Gastrocnemius medialis (tissue), 4 donors: ENCODE measurements at regions not wholly inside any gene's neighbourhood (a gene's known extent, or its start where the extent isn't known, plus 50 kb on each side); places are given as distances from the start of the nearest gene placed in this dataset.

Experiments used
- POLR2A ChIP-seq, 2 donors: fragments of 450-650 bp; IDR thresholded peaks; one replicate each; pipeline ENCODE4 v1.6.1; 2017; ENCODE audit warnings: antibody characterized with exemption in 2 of 2, mild to moderate bottlenecking in 2 of 2, moderate library complexity in 2 of 2
- TF ChIP-seq, protein P1 (sequence below), 5 experiments: fragments of 450-650 bp in 3 of 5; fragments of 200-600 bp in 2 of 5; sonication (generic) in 2 of 5; IDR thresholded peaks in 4 of 5; conservative IDR thresholded peaks in 1 of 5; 1 replicate in 4 of 5; 2 replicates in 1 of 5; pipeline ENCODE4 v1.5.1; 2016 to 2019; ENCODE audit warnings: antibody characterized with exemption in 5 of 5, mild to moderate bottlenecking in 3 of 5, moderate library complexity in 3 of 5

DNA sequence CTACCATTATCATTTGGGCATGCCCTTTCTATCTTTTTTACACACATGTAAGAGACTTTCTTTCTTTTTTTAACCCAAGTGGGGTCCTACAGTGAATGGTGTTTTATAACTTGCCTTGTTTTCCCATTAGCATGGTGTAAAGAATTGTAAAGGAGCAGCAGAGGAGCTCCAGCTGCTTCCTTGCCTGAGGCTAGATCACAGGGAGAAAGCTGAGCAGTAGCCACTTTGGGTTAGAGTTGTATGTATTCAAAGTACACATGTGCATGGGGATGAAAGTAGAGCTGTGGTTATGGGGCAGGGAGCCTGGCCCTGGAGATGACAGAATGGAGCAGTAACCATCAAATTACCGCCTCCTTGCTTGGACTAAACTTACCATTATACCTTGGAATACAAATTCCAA, 231.1 kb upstream of the PDZRN3 start:
- TF ChIP-seq, protein P1, sequence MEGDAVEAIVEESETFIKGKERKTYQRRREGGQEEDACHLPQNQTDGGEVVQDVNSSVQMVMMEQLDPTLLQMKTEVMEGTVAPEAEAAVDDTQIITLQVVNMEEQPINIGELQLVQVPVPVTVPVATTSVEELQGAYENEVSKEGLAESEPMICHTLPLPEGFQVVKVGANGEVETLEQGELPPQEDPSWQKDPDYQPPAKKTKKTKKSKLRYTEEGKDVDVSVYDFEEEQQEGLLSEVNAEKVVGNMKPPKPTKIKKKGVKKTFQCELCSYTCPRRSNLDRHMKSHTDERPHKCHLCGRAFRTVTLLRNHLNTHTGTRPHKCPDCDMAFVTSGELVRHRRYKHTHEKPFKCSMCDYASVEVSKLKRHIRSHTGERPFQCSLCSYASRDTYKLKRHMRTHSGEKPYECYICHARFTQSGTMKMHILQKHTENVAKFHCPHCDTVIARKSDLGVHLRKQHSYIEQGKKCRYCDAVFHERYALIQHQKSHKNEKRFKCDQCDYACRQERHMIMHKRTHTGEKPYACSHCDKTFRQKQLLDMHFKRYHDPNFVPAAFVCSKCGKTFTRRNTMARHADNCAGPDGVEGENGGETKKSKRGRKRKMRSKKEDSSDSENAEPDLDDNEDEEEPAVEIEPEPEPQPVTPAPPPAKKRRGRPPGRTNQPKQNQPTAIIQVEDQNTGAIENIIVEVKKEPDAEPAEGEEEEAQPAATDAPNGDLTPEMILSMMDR (IDR thresholded peaks at IDR 0.05 in 4 of 5, conservative IDR thresholded peaks at IDR 0.05 in 1 of 5), result no peak
- TF ChIP-seq POLR2A (IDR thresholded peaks at IDR 0.05), result no peak
